ENCODE measurements at regions not wholly inside any gene's neighbourhood (a gene's known extent, or its start where the extent isn't known, plus 50 kb on each side); places are given as distances from the start of the nearest gene placed in this dataset.
"Not testable (repeated sequence)": the region's sequence is repeated elsewhere in the genome, so short reads cannot be mapped to it uniquely, and the experiment has no call there.

GRCh38 chr2:153299809-153300208 is 178.8 kb downstream of the RPRM start:
- DNase-seq = no peak

DNA sequence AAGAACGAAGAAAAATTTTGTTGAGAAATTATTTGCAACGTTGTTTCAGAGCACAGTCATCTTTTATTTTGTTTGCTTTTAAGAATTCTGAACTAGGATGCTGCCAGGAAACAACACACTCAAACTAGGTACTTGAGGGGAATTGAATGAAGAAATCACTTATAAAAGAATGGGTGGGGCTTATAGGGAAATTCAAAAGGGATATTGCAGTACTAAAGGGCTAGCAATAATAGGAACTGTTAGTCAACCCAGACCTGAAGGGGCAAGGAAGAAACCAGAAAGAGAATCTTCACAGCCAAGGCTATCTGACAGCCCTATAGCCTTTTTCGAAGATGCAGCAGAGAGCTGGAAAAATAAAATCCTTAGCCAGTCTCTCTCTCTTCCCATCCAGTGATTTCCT is 179.3 kb downstream of the RPRM start:
- DNase-seq = no peak

GRCh38 chr2:153294199-153294786 is 184.3 kb downstream of the RPRM start:
- DNase-seq = no peak

GRCh38 chr2:153291718-153292117 is 186.8 kb downstream of the RPRM start:
- no peak for DNase-seq

- DNase-seq = no peak
Observed at GRCh38 chr2:153287109-153287801, 191.3 kb downstream of the RPRM start.

DNA sequence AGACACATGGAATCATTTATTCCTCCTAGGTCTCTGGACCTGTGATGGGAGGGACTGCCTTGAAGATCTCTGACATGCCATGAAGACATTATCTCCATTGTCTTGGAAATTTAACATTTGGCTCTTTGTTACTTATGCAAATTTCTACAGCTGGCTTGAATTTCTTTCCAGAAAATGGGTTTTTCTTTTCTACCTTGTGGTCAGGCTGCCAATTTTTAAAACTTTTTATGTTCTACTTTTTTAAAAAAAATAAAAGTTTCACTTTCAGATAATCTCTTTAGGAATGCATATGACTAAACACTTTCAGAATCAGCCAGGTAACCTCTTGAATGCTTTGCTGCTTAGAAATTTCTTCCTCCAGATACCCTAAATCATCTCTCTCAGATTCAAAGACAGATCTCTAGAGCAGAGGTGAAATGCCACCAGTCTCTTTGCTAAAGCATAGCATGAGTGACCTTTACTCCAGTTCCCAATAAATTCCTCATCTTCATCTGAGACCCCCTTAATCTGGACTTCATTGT is 209.6 kb downstream of the RPRM start:
- DNase-seq = no peak

DNA sequence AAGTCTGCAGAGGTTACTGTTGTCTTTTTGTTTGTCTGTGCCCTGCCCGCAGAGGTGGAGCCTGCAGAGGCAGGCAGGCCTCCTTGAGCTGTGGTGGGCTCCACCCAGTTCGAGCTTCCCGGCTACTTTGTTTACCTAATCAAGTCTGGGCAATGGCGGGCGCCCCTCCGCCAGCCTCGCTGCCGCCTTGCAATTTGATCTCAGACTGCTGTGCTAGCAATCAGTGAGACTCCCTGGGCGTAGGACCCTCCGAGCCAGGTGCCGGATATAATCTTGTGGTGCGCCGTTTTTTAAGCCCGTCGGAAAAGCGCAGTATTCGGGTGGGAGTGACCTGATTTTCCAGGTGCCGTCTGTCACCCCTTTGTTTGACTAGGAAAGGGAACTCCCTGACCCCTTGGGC is 221.7 kb downstream of the RPRM start:
- DNase-seq = not testable (repeated sequence)

GRCh38 chr2:153246636-153247035 is 231.9 kb downstream of the RPRM start:
- not testable (repeated sequence) for DNase-seq

GRCh38 chr2:153235516-153235915 is 243.0 kb downstream of the RPRM start:
- no peak for DNase-seq

DNA sequence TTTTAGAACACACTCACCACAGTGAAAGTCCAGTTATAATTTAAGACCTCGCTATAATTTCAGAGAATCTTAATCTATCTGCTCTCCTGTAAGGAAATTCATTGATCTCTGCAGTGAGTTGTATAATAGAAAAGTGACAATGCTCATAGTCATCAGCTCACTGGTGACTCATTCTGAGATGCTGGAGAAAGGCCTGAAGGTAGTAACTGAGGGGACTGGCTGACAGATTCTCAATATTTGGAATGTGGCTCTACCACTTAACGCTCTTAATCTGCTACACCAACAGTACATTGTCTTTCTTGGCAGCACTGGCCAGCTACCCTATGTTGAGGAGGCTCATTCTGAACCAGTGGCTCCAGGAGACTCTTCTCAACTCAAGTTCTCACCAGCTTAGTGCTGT is 246.1 kb downstream of the RPRM start:
- no peak for DNase-seq

GRCh38 chr2:153230977-153231376 is 247.6 kb downstream of the RPRM start:
- DNase-seq = no peak

DNA sequence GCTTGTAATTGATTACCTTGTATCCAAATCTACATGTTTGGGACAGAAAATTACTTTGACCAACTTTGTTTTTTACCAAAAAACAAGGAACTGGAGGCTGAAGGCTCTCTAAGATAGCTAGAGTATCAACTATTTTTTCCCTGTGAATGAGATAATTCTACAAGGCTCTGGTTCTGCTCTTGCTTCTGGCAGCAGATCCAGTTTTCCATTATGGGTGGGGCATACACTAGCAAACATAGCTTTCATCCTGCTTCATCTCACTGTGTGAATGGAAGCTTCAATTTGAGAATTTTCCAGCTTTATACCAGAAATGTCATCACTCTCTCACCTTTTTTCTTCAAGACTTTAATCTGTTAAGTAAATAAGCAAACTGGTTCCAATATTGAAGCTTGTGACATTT is 249.7 kb downstream of the RPRM start:
- no peak for DNase-seq

DNA sequence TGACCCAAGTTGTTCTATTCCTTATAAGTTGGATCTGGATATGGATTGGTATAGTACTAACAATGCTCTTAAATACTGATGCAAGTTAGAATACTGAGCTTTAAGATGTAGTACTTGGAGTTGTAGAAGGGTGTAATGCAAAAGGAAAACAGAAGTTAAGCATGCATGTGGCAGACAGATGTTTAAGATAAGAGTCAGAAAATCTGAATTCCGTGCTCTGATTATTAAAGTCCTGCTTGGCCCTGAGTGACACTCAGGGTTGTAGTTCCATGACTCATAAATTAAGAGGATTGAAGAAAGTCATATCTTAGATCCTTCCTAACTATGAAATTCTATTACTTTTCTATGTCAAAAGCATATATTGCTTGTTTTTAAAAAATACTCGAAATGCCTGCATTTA is 250.6 kb downstream of the RPRM start:
- DNase-seq = no peak

GRCh38 chr2:153222231-153223165 is 256.1 kb downstream of the RPRM start:
- DNase-seq = no peak

DNA sequence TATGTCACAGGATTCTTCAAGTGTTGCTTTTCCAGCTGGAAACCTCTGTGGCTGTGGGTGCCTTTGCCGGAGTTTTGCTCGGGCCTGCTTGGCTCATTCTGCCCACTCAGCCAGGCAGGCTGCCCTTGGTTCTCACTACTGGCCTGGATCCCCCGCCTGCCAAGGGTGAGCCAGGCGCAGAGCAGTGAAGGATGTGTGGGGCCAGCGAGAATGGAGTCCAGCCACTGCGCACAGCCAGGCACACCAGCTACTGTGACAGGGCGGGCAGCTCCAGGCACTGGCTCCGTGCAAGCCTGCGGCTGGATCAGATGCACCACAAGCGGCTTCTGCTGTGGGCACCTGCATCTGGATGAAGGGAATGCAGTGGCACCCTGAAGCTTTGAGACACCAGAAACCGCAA is 257.1 kb downstream of the RPRM start:
- DNase-seq = no peak

- DNase-seq = no peak
Observed at GRCh38 chr2:153221087-153221486, 257.5 kb downstream of the RPRM start.

GRCh38 chr2:153218851-153219250 is 259.7 kb downstream of the RPRM start:
- DNase-seq = no peak

GRCh38 chr2:153214337-153214736 is 264.2 kb downstream of the RPRM start:
- no peak for DNase-seq

DNA sequence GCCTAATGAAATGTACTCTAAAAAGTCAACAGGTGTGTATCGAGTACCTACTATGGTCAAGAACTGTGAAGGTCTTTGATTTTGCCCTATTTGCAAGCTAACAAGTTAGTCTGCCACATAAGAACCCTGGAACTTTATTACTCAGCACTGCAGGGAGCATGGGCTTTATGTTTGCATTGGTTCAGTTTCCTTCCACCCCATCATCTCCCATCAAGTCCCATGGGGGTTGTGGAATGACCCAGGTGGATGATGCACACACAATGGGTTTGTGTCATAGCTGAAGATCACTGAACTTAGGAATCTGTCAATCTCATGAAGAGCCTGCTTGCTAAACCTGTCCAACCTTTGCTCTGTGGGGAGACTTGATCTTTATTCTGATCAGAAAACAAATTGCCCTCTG is 265.5 kb downstream of the RPRM start:
- no peak for DNase-seq

GRCh38 chr2:153197402-153198386 is 280.9 kb downstream of the RPRM start:
- DNase-seq = no peak

DNA sequence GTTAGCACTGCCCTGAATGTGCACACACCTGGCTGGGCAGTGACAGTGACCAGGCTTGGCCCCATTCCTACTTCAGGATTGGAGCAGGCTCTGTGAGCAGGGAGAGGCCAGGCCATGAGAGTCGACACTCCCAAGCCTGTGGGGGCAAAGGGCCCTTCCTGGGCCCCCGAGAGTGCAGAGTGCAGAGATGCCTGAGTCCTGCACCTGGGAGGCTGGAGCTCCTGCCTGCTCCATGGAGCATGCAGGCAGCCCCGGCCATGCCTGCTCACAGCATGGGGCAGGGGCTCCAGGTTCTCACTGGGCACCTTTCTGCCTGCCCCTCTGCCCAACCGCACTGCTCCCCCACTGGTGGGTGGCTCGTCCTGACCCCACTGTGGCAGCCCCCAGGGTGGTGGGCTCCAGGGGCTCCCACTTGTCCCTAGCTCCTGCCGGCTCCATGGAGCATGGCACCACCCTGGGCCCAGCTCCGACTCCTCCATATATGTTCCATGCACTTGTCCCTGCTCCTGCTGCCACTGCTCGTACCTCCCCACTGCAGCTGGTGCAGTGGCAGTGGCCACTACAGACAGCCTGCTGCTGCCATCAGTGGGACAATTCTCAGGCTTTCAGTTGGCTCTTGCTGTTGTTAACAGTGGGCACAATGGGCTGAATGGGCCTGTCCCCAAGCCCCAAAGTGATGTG is 282.0 kb downstream of the RPRM start:
- DNase-seq = no peak

All from fibroblast of skin of scalp (primary cell).